ENCODE measurements at regions not wholly inside any gene's neighbourhood (a gene's known extent, or its start where the extent isn't known, plus 50 kb on each side); places are given as distances from the start of the nearest gene placed in this dataset.

DNA sequence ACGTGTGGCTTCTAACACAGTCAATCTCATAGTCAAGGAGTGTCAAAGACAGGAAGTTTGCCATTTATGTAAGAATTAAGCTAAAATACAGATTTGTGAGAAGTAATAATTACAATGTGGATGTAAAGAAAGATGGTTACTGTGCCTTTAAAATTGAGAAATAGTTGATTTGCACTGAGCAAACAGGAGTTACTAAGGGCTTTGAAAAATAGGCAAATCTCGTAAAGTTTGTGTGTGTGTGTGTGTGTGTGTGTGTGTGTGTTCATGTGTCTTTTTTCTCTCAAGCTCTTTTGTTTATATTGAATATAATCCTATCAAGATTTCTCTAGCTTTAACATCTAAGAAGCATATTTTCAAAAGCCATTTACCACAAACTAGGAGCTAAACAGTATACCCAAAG is 2284.5 kb downstream of the LRRC4C start:
- H3K9me3 ChIP-seq (ENCODE audit: low read length) = no peaks in the 10 kb centered on the region
- no peak overlapping the region for H3K4me3 ChIP-seq (replicated peaks in 1 of 3; ENCODE audit: insufficient read depth in 1 of 3, low read depth in 2 of 3, low read length in 3 of 3)
- no peaks in the 10 kb centered on the region for H4K20me1 ChIP-seq (ENCODE audit: insufficient read depth, low read length)
- H3K27me3 ChIP-seq (ENCODE audit: control insufficient read depth in 1 of 2, insufficient read depth in 2 of 2, low read length in 2 of 2) = no peaks in the 10 kb centered on the region
- WGBS (ENCODE audit: low lambda C conversion rate) = 2% methylated on average over 2 of the region's 2 CpGs
- H3K4me2 ChIP-seq (ENCODE audit: low read depth, low read length) = no peak overlapping the region
- in situ Hi-C loops (cut with HindIII; ENCODE audit: extremely low pct_ligation_motif_present, low pct_unique_long_range_greater_than_20kb) = no loop called here
- intact Hi-C loops (cut with micrococcal nuclease; ENCODE audit: unreplicated experiment) = no loop called here
- no peak overlapping the region for H2AFZ ChIP-seq (ENCODE audit: low read length)
- no peaks in the 10 kb centered on the region for H3K79me2 ChIP-seq (ENCODE audit: insufficient read depth, low read length)
- BruUV-seq (replicated peaks) = no TSS peak
- TF ChIP-seq NR1H2 (CRISPR knock-in tag; IDR thresholded peaks at IDR 0.05; ENCODE audit: borderline replicate concordance, low read depth) = no peak
- TF ChIP-seq HOMEZ (CRISPR knock-in tag; IDR thresholded peaks at IDR 0.05; ENCODE audit: low read depth) = no peak
- no peak for TF ChIP-seq BATF2 (CRISPR knock-in tag; IDR thresholded peaks at IDR 0.05)
- TF ChIP-seq ZNF383 (CRISPR knock-in tag; IDR thresholded peaks at IDR 0.05; ENCODE audit: borderline replicate concordance) = no peak
- TF ChIP-seq DR1 (CRISPR knock-in tag; IDR thresholded peaks at IDR 0.05) = no peak
- no peak for TF ChIP-seq POLR2G (IDR thresholded peaks at IDR 0.05; ENCODE audit: low read depth, low read length)
- TF ChIP-seq ZNF605 (CRISPR knock-in tag; IDR thresholded peaks at IDR 0.05) = no peak
- TF ChIP-seq PRMT3 (CRISPR knock-in tag; IDR thresholded peaks at IDR 0.05; ENCODE audit: borderline replicate concordance, low read depth) = no peak
- no peak for TF ChIP-seq ZNF609 (CRISPR knock-in tag; IDR thresholded peaks at IDR 0.05; ENCODE audit: borderline replicate concordance)
- no peak for TF ChIP-seq REXO4 (CRISPR knock-in tag; IDR thresholded peaks at IDR 0.05; ENCODE audit: borderline replicate concordance)
- no peak for TF ChIP-seq ZNF282 (IDR thresholded peaks at IDR 0.05; ENCODE audit: partially characterized antibody)
- TF ChIP-seq MLLT10 (CRISPR knock-in tag; IDR thresholded peaks at IDR 0.05) = no peak
- TF ChIP-seq RORA (CRISPR knock-in tag; IDR thresholded peaks at IDR 0.05) = no peak
- TF ChIP-seq CBX5 (CRISPR knock-in tag; IDR thresholded peaks at IDR 0.05; ENCODE audit: borderline replicate concordance) = no peak
- no peak for TF ChIP-seq NR3C1 (CRISPR knock-in tag; IDR thresholded peaks at IDR 0.05)
- H3K4me1 ChIP-seq (ENCODE audit: insufficient read depth, low read length) = no peaks in the 10 kb centered on the region
- ATAC-seq = no peak
- POLR2A ChIA-PET = no interaction called here
- H3K36me3 ChIP-seq (replicated peaks in 1 of 2; ENCODE audit: control insufficient read depth in 1 of 2, insufficient read depth in 2 of 2, low read length in 2 of 2) = no peaks in the 10 kb centered on the region
- FAIRE-seq = no peak
- no peak overlapping the region for H3K27ac ChIP-seq (ENCODE audit: extremely low read length, insufficient read depth, low read length)
- no peak overlapping the region for H3K9ac ChIP-seq (ENCODE audit: insufficient read depth, low read depth, low read length)
- CTCF ChIA-PET (ENCODE audit: low intra/inter-chr PET ratio, low total read pairs) = no interaction called here
- DNase-seq (ENCODE audit: low spot score) = no peak

Measured in HepG2 (cell line).